ENCODE measurements at regions not wholly inside any gene's neighbourhood (a gene's known extent, or its start where the extent isn't known, plus 50 kb on each side); places are given as distances from the start of the nearest gene placed in this dataset.
"Not testable (repeated sequence)": the region's sequence is repeated elsewhere in the genome, so short reads cannot be mapped to it uniquely, and the experiment has no call there.

- no peak for DNase-seq
Observed at GRCh38 chrX:80929251-80929650, 119.6 kb upstream of the BRWD3 start.

DNA sequence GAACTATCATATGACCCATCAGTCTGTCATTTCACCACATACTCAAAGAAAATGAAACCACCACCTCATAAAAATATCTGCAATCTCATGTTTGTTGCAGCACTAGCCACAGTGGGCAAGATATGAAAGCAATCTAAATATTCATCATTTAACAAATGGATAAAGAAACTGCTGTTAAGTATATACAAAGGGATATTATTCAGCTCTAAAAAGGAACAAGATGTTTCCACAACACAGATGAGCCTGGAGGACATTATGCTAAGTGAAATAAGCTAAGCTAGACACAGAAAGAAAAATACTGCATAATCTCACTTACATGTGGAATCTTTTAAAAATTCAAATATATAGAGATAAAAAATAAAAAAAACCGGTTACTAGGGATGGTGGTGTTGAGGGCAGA, 108.2 kb upstream of the BRWD3 start:
- no peak for DNase-seq

GRCh38 chrX:80912351-80912750, 102.7 kb upstream of the BRWD3 start:
- DNase-seq = not testable (repeated sequence)

- no peak for DNase-seq
Observed at GRCh38 chrX:80879916-80880315, 70.2 kb upstream of the BRWD3 start.

GRCh38 chrX:80879143-80879542, 69.5 kb upstream of the BRWD3 start:
- DNase-seq = peak in 9 of 56 donors; percentile 0 to 5 (median 0)

DNA sequence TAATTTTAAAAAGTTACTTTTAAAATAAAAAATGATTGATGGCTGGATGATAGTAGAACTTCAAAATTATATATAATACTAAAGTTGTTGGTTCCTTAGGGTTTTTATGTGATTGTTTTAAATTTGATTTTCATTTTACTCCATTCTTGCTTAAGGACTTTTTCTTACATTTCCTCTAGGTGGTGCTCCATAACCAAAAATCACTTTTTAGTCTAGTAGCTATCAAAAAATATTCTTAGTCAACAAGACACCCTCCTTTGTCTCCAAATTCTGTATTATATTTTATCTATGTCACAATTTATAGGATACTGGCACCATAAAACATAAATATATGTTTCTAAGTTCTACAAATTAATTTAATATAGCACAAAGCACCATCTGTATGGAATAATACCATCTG, 67.2 kb upstream of the BRWD3 start:
- DNase-seq = no peak

Data from nucleus accumbens (tissue), 56 donors.